ENCODE measurements at regions not wholly inside any gene's neighbourhood (a gene's known extent, or its start where the extent isn't known, plus 50 kb on each side); places are given as distances from the start of the nearest gene placed in this dataset.

- DNase-seq (ENCODE audit: low read depth in 2 of 2): no peak
Measured at GRCh38 chr21:38188037-38188436, 68.8 kb upstream of the KCNJ15 start.

GRCh38 chr21:38196036-38196435 is 60.8 kb upstream of the KCNJ15 start:
- DNase-seq (ENCODE audit: low read depth in 2 of 2): no peak

GRCh38 chr21:38202811-38203210 is 54.0 kb upstream of the KCNJ15 start:
- DNase-seq (ENCODE audit: low read depth in 2 of 2): no peak

GRCh38 chr21:38203229-38203628 is 53.6 kb upstream of the KCNJ15 start:
- DNase-seq (ENCODE audit: low read depth in 2 of 2): no peak

- DNase-seq (ENCODE audit: low read depth in 2 of 2): no peak
Measured at GRCh38 chr21:38205940-38206339, 50.9 kb upstream of the KCNJ15 start.

GRCh38 chr21:38206646-38207045 is 50.1 kb upstream of the KCNJ15 start:
- no peak for DNase-seq (ENCODE audit: low read depth in 2 of 2)

Data from fibroblast of skin of left biceps (primary cell).